Stimulated activated CD8-positive, alpha-beta memory T cell treated with anti-CD3 and anti-CD28 coated beads, Interleukin-4, amount 100 ng/mL, for 24 hours (primary cell): ENCODE measurements at regions not wholly inside any gene's neighbourhood (a gene's known extent, or its start where the extent isn't known, plus 50 kb on each side); places are given as distances from the start of the nearest gene placed in this dataset.

Source experiments
- DNase-seq: peaks from one replicate; pipeline ENCODE4 v3.0.0-alpha.2; 2020; ENCODE audit warnings: low read depth

DNA sequence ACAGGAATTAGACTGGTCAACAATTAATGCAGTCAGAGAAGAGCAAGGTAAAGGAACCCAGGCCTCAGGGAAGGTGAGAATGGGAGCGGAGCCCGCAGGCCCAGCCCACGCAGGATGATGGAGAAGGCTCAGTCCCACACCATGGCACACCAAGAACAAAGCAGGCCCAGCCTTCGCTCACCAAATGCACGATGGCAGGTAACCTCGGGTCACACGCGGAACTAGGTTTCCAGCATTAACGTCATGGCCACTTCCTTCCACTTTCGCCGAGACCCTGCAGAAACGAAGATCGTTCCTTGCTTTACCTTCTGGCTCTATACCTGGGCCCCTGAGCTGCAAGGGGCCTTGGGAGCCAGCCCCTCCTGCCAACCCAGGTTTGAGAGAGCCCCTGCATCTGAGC lies 240.2 kb upstream of the C1orf174 start:
- DNase-seq, result no peak

DNA sequence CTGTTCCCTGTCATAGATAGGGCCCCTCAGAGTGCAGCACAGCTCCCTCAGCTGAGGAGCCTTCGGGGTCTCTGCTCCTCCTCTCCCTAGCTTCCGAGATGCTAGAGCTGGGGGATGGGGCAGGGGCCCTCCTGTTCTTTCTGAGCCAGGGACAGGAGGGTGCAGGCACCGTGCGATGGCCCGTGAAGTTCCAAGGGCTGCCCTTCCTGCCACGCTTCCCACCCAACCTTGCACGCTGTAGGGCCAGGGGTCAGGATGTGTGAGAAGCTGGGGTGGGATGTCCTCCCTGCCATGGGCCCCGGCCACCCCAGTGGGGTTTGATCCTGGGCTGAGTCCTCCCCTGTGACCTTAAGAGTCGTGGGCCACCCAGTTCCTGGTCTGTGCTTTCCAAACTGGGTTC lies 240.7 kb upstream of the C1orf174 start:
- DNase-seq, result no peak

DNA sequence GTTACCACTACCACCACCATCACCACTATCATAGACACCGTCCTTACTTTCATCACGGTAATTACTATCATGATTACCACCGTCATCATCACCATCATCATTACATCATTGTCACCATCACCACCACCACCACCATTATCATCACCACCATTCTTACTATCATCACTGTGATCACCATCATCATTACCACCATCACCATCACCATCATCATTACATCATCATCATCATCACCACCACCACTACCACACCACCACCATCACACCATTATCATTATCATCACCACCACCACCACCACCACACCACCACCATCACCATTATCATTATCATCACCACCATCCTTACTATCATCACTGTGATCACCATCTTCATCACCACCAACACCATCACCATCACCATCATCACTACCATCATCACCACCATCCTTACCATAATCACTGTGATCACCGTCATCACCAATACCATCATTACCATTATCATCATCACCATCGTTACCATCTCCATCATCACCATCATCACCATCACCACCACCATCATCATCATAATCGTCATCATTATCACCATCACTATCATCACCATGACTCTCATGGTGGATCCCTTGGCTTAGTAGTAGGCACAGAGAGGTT lies 244.4 kb upstream of the C1orf174 start:
- no peak for DNase-seq

DNA sequence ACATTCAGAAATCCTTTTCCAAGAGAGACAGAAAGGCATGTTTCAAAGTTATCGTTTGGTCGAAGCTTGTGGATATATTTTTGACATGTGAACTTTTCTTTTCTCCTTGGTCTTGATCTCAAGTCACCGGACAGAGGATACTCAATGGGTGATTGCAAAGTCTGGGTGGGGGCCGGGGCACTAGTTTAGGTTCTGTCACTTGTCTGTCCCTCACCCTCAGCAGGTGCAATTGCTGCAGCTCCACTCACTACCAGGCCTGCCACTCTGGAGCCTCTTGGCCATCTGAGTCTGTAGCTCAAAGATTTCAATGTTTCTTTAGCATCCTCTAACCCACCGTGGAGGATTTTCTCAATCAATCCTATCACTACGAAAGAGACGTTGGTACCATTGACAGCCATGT lies 246.0 kb upstream of the C1orf174 start:
- no peak for DNase-seq

DNA sequence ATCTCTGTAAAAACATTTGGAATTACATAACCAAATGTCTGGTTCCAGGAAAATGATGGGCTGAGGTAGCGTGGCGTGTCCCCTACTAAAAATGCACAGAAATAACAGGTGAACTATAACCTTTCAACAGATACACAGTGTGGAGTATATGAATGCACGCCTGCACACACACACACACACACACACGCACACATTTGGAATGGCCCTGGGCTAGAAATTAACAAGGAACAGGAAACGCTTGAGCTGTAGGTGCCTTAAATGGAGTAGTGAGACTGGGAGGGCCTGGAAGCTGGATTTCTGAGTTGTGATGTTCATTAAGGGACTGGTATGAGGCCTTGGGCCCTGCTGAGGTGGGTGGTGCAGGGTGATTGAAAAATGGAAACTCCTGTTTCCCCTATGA lies 246.5 kb upstream of the C1orf174 start:
- no peak for DNase-seq

DNA sequence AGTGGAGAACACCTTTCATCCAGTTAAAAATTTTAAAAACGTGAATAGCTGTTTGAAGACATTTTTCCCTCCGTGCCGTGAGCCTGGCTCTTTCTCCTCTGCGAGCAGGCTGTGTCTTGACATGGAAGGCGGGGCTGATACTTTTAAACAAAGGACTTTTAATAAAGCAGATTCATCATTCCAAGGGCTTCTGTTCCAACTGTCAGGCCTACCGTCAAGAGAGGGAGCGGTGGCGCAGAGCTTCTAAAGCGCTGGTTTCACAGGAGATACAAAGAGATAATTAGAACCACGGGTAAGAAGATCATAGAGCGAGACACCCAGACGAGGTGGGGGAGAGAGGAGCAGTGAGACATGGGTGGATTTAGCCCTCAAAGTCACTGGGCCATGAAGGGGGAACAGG lies 247.4 kb upstream of the C1orf174 start:
- no peak for DNase-seq

DNA sequence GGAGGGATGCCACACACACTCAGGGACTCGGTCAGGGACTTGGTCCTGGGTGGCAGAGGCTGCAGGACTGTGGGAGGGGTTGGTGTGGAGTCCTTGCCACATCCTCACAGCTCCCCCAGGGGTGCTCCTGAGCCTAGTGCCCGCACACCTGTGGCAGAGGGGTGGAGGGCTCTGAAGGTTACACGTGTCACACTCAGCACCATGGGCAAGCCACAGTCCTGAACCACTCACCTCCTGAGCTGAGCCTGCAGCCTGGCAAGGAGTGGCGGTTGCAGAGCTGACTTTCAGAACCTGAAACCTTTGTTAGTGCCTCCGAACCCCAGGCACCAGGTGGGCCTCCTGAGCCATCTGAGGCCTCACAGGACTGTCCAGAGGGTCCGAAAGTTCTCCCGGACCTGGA lies 249.2 kb upstream of the C1orf174 start:
- DNase-seq, result no peak

DNA sequence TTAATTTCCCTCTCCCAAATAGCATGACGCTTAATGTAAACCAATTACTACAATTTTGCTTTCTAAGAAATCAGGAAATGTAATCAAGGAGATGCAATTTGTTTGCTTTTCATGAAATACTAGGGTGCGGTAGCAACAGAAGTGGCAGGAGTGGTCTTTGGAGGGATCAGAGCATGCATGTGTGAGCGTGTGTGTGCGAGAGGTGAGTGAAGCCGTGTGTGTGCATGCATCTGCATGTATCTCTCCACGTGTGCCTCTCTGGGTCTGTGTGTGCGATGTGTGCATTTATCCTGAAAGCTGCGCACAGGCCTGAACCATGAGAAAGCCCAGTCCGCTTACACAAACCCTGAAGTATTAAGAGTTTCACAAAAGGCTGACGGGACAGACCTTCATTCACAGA lies 249.8 kb upstream of the C1orf174 start:
- no peak for DNase-seq

DNA sequence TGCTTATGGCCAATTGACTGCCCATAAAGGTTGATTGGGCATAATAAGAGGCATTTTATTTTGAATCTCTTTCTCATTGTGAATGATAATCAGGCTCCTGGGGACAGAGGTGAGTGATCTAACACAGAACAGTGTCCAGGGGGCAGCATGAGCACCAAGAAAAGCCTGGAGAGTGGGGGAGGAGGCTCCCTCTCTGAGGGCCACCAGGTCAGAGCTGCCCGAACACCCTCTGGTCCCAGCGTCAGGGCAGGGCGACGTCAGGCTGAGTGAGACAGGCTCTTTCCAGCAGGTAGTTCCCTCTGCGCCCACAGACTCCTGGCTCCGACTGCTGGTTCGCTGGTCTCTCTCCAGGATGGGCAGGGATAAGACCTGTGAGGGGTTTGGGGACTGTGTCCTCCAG lies 250.2 kb upstream of the C1orf174 start:
- DNase-seq, result no peak

DNA sequence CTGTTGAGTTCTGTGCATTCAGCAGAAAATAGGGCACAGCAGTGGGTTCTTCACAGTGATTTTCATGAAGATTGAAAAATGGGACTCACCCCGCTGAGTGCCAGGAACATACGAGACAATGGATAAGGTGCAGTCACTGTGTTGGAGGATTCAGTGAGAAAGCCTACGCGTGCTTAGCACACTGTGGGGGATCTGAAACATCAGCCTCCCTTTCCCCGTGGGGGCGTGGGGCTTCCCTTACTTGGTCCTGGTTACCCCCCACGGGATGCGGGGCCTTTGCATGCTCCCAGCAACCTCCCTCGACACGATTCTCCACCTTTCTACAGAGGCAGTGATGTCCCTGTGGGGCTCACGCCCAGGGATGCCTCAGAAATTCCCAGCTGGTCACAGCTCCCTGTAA lies 252.2 kb upstream of the C1orf174 start:
- DNase-seq, result no peak

DNA sequence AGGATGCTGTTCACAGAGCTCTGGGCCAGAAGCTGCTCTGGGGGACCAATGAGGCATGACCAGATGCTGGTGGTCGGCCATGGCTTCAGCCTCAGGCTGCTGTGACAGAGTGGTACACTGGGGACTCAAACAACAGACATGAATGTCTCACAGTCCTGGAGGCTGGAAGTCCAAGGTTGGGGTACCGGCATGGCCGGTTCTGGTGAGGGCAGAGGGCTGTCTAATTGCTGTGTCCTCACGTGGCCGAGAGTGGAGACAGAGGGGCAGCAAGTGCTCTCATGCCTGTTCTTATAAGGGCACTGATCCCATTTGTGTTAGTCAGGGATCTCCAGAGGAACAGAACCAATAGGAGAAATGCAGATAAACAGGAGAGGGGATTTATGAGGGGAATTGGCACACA lies 253.5 kb upstream of the C1orf174 start:
- no peak for DNase-seq

DNA sequence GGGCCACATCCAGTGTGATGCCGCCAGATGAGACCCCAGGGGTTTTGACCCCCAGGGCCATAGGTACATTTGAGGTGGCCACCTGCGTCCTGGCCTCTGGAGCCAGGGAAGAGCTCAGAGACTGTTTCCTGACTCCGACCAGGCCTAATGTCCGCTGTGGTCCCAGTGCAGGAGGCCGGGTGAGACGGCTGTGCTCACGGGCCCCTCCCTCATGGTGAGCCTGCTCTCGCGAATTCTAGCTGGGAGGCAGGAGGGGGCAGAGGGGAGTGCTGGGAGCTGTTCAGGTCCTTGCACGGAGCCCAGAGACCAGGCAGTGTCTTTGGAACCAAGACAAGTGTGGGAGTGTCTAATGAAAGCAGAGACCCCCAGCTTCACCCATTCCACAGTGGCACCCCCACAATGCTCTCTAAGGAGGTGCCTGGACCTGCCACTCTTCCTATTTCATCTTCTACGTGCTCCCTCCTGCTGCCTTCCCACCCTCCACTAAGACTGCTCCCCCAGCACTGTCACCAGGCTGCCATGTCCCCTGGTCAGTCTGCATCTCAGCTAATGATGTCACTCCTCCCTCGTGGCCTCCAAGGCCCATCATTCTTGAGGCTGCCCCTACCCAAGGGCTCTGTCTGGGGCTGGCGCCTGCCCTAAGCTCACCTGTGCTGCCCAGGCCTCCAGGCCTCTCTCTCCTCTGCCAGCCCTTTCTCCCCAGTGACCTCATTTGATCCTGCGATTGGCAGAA lies 256.3 kb upstream of the C1orf174 start:
- no peak for DNase-seq

DNA sequence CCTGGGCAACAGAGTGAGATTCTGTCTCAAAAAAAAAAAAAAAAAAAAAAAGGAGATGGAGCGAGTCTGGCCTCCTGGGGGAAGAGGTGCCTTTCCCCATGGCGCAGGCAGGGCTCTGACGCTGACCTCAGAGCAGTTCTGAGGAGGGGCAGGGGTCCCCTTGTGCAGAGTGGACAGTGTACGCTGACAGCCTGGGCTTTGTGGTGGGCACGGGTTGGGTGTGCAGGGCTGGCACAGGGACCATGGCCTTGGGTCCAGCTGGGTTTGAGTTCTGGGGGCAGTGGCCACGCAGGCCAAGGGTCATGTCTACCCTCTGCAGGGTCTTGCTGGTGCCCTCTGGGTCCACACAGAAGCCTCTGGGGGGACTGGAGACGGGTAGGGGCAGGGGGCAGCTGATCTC lies 260.1 kb upstream of the C1orf174 start:
- no peak for DNase-seq

DNA sequence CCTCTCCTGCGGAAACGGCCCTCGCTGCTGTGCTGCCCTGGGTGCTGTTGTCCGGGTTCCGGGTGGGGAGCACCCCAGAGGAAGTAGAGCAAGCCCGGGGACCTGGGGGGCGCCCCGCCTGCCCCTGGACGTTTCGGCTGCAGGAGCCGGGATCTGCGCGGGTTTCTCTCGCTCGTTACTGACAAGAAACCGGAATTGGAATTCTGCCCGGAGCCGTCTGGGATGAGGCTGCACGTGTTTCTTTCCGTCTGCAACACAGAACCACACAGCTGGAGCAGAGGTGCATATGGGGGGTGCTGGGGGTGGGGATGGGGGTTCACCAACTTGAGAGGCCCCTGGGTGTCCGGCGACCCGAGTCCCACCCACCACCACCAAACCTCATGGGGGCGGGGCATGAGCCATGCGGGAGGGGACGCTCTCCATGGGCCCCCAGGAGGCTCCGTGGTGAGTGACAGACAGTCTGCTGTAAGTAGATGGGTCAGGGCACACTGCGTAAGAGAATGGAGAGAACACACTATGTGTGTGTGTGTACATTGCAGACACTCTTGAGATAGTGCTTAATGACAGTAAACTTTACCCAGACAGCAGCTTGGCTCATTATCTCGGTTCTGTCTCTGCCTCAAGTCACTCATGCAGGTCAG lies 261.4 kb upstream of the C1orf174 start:
- DNase-seq, result no peak

DNA sequence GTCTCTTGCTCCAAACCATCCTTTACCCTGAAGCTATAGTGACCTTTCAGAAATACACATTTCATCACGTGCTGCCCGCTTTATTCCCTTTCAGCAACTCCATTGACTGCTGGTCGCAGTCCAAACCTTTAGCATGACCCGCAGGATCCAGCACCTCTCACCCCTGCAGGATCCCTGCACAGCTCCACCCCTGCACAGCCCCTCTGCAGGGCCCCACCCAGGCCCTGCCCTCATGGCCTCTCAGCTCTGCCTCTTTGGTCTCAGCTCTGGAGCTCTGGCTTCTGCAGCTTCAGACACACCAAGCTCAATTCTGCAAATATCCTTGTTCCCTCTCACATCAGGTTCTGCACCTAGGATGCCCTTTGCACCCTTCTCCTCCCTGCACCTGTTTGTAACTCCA lies 264.9 kb upstream of the C1orf174 start:
- DNase-seq, result no peak

DNA sequence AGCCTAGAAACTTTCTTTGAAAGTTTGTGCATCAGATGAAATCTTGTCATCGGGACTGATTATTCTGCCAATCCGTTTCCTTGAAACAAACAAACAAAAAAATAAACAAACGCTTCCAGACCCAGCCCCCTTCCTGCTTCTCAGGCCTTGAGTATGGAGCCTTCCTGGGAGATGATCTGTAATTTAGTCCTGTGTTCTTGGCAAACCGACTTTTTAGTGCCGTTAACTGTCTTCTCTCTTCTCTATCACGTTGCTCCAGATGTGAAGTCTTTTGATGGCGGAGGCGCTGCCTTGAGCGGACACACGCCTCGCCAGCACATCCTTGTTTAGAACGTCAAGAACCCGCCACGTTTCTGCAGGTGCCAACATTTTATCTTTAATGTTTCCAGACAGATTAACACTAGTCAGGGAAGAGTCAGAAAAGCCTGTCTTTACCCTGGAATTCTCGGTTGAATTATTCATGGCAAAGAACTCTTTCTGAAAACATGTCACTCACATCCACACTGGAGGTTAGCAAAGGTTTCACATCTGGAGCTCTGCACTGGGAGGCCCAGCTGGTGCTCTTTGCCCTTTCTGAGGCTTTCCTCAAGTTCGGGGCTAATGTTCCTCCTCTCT lies 265.7 kb upstream of the C1orf174 start:
- no peak for DNase-seq

DNA sequence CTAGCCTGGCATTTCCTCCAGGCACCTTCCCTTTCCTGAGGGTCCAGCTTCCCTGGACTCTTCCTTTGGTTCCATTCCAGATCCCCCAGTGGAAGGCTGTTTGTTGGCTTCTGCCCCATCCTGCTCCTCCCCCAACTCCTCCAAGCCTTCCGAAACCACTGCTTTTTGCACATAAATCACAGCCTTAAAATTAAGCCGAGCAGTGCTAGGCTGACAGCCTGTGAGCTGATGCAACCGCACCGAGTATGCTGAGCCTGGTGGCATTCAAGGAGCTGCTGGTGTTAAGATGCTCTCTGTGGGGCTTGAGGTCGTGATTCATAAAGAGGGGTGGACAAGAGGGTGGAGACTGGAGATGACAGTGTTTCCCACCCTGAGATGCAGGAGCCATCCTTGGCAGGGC lies 266.6 kb upstream of the C1orf174 start:
- no peak for DNase-seq

DNA sequence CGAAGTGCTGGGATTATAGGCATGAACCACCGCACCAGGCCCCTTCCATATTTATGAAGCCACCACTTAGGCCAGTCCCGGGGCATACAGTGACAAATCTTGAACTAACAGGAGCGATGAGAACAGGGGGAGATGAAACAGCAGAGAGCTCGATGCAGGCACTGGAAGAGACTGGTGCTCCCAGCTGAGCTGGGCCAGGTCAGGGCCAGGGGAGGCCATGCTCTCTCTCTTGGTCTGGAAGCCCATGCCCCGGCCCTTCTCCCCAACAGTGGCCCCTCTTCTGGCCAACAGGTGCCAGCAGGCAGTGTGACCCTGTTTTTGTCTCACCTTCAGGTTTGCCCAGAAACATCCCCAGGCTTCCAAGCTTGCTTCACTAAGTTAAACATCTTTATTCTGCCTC lies 269.9 kb upstream of the C1orf174 start:
- DNase-seq, result no peak

DNA sequence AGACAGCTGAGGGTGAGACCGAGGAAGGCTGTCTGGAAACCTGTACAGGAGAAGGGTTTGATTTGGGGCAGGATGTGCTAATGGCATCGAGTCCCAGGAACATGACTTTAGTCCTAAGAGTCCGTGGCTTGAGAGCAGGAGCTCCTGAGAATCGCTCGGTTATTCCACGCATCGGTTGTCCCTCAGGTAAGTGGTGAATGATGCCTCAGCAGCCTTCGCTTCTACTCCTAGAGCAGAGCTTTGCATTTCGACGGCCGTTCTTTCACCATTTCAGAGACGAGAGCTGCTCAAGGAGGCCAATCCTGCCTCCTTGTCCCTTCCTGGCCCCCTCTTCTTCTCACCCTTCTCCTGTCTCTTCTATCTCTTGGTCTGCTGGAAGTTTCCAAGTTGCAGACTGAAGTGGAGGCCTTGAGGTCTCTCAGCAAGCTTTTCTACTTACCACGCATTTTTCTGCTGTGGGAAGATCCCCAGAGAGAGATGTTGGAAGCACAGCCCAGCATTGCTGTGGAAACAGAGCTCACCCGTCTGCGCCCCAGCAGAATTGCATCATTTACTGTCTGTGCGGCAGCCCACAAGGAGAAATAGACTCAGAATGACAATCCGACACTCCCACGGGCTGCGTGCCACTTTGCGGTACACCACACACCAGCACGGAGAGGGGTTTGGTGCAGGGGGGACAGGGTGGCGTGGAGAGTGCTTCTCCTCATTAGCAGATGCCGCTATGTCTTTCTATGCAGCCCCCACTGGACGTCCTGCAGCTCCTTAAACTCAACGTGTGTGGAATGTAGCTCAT lies 270.7 kb upstream of the C1orf174 start:
- no peak for DNase-seq

DNA sequence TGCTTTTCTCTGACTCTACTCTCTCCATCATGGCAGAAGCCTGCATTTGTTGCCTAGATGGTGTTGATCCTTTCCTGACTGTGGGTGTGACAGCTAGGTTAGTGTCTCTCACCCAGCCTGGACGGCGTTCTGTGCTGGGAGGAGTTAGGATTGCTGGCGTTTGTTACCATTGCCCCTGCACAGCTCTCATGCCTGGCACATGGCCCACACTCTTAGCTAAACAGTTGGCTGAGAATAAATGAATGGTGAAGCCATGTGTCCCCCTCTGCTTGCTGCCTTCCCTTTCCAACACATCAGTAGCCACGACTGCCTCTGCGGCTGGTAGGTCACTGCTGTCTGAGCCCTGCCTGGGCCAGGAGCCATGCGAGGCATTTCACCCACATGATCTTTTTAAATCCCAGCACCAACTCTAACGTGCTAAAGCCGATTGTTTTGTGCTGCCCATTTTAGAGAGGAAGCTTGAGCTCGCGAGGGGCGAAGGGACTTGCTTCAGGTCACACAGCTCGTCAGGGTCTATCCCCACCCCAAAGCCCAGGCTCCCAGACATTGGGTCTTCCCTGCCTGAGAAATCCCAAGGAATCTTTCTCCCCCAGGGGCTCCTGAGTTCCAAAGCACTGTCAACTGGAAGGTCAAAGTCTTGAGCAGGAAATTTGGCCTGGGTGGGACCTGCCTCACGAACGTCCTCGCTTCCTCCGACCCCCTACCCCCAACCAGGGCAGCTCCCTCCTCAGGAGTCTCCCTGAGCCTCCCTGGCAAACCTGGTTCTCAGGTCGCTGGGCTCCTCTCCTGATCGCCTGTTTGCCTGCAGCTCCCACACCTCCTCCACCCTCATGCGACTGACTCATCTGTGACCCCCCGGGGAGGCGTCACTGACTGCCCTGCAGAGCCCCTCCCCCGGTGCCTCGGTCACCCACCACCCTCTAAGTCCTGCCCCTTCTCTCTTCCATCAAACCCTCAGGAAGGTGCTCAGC lies 271.7 kb upstream of the C1orf174 start:
- no peak for DNase-seq
